ENCODE measurements at regions not wholly inside any gene's neighbourhood (a gene's known extent, or its start where the extent isn't known, plus 50 kb on each side); places are given as distances from the start of the nearest gene placed in this dataset.

DNA sequence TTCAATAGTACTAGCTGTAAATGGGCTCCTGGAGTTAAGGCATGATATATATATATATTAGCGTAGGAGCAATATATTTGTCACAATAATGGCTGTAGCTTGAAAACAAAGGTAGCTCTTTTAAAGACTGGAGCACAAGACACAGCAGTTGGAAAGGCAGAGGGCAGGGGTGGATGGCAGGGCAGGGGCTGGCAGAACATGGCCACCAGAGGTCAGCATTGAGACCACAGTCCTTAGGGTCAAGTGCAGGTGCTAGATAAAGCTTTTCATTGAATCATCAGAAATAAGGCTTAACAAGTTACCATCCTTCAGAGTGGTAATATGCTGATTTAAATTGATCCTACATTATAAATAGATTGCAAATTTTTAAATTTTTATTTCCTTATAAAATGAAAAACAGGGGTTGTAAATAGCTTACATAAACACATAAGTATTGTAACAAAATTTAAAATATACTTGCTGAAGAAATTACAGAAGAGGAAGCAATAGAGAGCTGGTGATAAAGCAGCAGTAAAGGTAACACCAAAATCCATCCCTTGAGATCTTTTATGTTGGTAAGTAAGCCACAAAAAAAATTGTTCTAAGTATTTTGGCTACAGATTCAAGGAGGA is 161.2 kb upstream of the PIEZO2 start:
- DNase-seq (ENCODE audit: low spot score) = peak; percentile 61

DNA sequence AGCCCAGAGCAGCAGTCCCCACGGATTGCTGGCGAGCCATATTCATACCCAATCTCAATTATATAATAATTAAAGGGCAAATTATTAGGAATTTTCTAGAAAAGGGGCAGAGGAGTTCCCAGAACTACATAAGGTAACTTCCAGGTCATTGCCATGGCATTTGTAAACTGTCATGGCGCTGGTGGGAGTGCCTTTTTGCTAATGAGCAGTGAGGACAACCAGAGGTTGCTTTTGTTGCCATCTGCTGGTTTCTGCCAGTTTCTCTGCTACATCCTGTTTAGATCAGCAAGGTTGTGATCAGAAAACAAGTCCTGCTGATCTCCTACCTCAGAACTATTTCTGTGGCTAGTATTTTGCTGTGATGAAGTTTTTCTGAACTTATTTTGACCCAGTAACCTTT is 159.8 kb upstream of the PIEZO2 start:
- no peak for DNase-seq (ENCODE audit: low spot score)

DNA sequence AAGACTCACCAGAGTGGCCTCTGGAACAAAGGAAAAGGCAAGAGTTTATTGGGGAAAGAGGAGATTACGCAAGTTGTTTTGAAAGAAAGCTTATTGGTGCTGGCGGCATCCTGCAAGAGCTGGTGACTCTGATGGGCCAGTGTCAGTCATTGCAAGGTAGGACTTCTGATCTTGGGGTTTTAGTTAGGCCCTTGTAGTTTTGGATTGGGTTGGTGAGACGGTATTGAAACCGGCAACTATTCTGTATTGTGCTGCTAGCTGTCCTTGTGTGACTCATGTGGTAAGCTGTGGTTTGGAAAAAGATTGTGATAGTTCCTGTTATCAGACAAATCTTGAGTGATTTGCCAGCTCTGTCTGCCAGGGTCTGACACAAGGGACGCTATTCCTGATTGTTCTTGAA is 159.1 kb upstream of the PIEZO2 start:
- DNase-seq (ENCODE audit: low spot score) = no peak

DNA sequence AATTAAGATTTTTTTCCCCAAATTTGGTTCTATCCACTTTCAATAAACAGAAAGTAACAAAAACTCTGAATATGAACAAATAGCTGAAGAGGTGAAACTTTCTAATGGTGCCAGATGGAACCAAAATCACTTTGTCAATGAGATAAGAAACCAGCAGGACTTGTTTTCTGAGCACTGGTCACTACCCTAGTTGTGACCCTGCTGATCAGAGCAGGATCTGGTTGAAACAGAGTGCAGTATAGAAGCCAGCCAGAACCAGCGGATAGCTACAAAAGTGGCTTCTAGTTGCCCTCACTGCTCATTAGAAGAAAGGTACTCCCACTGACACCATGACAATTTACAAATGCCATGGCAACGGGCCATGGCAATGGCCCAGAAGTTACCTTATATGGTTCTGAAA is 158.3 kb upstream of the PIEZO2 start:
- no peak for DNase-seq (ENCODE audit: low spot score)

DNA sequence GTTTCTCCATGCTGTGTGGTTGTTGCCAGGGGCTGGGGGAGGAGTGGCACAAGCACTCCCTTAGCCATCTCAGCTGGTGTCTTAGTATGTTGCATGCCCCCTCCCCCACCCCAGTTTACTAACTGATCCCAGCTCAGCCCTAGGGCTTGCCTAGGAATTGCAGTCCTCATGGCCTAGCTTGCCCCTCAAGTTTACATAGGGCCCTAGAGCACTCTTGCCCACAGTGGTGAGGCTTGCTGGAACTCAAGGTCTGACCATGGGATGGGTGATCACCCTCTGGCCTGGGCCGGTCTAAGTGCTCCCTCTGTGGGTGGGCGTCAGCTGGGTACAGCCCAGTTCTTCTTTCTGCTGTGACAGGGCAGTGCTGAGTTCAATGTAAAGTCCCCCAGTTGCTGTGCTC is 156.1 kb upstream of the PIEZO2 start:
- DNase-seq (ENCODE audit: low spot score) = no peak

DNA sequence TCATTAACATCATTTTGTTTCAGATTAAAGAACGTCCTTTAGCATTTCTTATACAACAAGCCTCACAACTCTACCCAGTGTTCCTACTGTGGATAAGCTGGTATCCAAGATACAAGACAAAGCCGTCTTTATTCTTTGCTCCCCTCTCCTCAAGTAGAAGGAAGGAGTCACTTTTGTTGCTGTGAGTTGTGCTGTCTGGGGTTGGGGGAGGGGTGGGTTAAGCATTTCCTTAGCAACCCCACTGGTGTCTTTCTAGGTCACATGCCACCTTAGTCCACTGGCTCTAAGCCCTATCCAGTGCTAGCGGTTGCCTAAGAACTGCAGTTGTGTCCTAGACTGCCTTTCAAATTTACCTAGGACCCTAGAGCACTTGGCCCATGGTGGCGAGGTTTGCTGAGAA is 155.6 kb upstream of the PIEZO2 start:
- DNase-seq (ENCODE audit: low spot score) = no peak

DNA sequence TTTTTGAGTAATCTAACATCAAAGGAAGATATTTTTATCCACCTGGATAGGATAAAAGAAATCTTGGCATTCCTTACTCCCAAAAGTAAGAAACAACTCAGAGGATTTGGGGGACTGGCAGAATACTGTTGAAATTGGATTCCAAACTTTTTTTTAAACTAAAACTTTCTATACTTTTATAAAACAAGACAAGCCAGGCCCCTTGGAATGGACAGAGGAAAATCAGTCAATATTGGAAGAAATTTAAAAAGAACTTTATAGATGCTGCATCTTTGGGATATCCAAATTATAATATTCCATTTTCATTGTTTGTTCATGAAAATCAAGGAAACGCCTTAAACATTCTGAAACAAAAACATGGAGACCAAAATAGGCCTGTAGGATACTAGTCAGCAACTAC is 147.6 kb upstream of the PIEZO2 start:
- no peak for DNase-seq (ENCODE audit: low spot score)

DNA sequence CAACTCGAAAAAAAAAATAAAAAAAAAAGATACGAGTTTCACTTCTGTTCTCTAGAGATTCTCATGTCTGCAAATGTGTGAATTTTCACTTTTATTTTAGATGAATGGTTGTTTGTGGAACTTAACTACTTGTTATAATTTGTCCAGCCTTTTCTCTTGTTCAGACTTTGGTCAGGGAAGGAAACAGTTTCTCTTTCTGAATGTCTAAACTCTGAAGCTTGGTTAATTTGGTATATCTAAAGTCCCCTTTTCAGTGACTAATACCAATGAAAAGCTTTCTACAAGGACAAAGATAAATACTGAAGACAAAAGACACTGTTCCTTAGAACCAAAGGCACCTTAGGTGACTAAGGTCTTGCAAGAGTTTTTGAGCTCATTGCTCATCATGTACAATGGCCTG is 144.4 kb upstream of the PIEZO2 start:
- no peak for DNase-seq (ENCODE audit: low spot score)

DNA sequence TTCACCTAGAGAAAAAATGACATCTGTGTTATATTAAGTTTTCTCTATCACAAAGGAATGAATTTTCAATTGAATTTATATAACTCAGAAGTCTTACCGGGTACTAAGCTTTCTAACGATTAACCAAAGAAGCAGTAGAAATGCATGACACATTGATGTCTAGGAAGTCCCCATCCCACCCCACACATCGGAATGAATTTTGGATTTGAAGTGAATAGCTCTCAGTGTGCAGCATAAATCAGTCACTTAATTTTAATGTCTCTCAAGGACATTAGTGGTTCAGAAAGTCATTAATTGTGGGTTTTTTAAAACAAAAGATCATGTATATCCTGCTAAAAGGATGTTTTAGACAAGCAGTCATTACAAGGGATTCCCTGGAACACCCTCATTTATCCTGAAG is 141.4 kb upstream of the PIEZO2 start:
- no peak for DNase-seq (ENCODE audit: low spot score)

DNA sequence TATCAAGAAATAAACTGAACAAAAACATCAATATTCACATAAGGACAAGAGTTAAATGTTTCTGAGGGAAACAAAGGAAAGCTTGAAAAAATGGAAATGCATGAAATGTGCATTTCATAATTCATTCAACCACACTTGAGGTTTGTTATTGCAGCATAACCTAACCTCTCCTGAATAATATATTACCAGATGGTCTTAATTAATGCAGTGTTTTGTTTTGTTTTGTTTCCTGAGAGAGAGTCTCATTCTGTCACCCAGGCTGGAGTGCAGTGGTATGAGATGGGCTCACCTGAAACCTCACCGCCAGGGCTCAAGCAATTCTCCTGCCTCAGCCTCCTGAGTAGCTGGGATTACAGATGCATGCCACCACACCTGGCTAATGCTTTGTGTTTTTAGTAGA is 139.9 kb upstream of the PIEZO2 start:
- DNase-seq (ENCODE audit: low spot score) = no peak

DNA sequence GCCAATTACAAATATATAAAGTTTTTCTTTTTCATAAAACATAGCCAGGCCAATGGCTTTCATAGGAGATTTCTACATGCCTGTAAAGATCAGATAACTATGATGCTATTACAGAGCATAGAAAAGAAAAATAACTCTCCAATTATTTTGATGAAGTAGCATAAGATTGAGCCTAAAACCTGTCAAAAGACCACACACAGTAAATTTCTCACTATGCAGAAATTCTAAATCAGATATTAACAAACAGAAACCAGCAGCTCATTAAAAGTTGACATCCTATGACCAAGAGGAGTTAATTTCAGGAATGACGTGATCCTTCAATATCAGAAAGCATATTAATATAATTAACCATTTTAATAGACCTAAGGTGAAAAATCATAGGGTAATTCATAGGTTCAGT is 139.0 kb upstream of the PIEZO2 start:
- no peak for DNase-seq (ENCODE audit: low spot score)

DNA sequence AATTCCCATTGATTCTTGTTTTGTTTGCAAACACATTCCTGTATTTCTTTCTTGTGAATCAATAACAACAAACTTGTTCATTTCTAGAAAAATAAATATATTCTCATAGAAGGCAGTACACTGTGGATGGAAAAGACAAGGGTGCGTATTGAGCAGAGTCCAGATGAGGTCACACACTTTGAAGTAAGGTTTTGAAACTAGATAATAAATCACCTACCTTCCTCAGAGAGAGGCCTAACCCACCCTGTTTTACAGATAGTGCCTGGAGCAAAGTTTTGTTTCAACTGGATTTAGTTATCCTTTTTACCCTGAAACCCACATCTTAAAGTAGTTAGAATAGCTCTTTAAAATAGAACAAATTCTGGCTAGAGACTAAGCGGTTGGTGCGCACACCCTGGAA is 137.1 kb upstream of the PIEZO2 start:
- DNase-seq (ENCODE audit: low spot score) = peak; percentile 66

DNA sequence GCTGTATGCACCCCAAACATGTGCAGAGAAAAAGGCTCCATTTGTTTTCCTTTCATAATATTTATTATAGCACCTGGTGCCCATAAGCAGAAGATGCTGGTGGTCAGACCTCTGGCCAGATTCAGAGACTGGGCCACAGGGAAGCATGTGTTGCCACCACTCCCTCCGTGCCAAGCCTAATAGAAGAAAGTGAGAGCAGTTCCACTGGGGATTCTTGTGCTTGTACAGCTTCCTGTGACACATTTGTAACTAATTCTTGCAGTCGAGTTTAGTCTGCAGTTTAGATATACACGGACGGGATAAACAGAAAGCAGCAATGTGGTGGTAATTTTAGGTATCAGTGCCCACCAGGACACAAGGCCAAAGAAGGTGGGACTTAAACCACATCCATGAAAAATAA is 135.4 kb upstream of the PIEZO2 start:
- no peak for DNase-seq (ENCODE audit: low spot score)

DNA sequence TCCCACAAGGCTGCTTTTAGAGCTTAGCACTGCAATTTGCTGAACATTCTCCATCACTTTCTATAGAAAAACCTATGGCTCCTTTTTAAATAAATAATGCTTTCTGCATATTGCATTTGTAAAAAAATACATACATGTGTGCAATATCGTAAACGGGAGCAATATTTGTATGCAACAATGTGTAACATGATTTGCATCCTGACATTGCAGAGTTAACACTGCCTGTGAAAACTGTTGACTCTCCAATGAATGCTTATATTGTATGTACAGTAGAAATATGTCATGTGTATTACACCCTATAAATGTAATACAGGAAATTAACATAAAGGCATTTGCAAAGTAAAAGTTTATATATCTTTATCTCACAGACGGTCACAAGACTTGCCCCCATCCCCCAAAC is 135.0 kb upstream of the PIEZO2 start:
- no peak for DNase-seq (ENCODE audit: low spot score)

DNA sequence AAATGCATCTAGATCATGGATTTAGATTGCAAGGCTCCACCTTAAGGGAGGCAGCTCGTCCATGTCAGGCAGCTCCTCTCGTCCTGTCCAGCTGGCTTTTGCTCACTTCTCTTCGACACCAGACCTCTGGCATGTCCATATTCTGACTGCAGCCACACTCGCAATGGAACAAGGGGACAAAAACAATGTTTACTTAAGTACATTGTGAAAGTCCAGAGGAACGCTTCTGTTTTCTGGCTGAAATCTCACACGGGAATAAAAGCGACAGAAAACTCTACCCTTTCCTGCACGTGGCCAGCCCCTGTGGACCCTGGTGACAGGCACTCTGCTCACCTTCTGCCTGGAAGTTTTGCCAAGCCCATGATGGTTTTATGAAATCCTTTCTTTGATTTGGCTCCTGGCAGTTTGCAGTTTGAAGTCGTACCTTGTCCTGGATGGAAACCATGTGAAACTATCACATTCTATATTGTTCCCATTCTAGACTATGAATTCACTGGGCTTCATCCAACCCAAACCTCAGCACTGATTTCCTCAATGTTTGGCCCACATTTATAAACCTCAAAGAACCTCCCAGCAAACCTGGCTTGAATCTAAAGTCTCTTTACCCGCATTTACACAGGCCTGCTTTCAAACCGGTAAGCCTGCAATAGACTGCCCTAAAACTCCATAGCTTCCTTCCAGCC is 134.3 kb upstream of the PIEZO2 start:
- DNase-seq (ENCODE audit: low spot score) = peak; percentile 49

DNA sequence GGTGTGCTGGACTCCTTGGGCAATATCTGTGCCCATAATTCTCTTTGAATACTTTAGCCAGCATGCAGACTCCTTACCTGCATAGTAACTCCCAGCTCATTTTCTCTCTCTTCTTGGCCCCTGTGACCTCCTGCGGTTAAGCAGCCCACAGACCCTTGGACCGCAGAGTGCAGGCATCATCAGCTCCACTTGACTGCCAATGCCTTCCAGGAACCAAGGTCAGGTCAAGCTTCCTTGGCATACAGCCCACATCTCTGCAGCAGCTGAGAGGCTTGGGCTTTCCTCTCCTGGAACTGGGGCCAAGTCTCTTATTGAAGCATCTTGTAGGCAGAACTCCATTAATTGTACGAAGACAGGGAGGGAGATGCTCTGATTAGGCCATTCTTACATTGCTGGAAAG is 130.1 kb upstream of the PIEZO2 start:
- DNase-seq (ENCODE audit: low spot score) = no peak

DNA sequence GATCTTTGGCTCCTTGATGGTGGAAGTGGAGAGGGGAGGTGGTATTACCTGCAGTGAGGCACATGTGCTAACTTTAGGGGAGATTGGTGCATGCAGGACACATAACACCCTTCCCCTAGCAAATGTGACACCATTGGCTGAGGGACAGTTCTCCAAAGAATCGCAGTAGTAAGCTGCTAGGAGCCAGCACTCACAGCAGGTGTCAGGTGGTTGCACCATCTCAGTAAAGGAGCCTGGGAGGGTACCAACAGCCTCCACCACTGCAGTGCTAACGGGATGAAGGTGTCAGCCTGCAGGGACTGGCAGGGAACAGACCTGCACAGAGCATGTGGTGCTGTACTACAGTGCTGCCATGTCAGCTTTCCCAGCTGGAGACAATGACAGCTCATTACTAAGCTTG is 127.3 kb upstream of the PIEZO2 start:
- DNase-seq (ENCODE audit: low spot score) = no peak

DNA sequence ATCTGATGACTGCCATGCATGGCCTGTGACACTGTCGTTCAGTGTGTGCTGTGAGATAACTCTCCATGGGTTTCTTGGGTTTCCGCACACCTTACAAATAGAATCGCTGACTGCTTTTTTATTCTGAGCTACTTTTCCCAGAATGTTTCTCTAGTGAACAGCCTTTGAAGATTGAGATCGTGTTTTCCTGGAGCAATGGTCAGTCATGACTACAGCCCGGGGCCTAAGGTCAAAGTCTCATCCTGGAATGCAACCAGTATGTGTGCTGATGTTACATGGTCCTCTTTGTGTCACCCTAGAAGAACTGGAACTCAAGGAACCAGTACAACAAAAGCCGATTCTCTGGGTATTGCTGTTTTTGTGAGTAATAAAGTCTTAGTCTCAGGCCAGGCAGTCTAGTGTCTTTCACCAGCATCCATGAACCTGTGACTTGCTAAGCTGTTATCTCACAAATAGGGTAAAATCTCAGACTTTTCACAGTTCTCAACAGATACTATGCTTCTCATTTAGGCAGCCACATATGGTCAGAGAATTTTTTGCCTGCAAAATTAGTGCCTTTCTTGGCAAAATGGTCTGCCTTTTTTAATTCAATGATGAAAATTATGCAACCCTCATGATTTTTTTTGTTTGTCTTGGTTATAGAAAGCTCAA is 124.9 kb upstream of the PIEZO2 start:
- DNase-seq (ENCODE audit: low spot score) = peak; percentile 71

DNA sequence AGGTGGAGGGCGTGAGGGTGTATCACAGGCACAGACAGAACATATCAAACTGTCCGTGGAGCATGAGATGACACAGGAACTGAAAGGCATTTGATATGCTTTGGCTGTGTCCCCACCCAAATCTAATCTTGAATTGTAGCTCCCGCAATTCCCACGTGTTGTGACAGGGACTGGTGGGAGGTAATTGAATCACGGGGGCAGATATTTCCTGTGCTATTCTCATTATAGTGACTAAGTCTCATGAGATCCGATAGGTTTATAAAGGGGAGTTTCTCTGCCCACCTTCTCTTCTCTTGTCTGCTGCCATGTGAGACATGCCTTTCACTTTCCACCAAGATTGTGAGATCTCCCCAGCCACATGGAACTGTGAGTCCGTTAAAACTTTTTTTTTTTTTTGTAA is 123.1 kb upstream of the PIEZO2 start:
- DNase-seq (ENCODE audit: low spot score) = no peak

DNA sequence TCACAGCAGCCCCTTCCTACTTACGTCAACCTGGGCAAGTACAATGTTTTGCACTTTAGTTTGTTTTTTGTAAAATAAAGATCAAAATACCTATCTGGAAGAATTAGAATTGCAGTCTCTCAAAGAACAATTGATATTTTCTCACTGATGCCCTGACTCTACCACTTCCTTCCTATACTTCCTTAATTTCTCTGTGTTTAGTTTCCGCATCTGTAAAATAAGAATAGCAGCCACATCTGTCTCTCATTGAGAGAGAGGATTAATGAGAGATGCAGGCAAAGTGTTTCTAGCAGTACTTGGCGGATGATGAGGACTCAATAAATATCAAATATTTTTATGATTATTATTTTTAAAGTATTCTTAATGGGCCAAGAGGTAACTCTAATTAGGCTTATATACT is 122.6 kb upstream of the PIEZO2 start:
- no peak for DNase-seq (ENCODE audit: low spot score)

DNA sequence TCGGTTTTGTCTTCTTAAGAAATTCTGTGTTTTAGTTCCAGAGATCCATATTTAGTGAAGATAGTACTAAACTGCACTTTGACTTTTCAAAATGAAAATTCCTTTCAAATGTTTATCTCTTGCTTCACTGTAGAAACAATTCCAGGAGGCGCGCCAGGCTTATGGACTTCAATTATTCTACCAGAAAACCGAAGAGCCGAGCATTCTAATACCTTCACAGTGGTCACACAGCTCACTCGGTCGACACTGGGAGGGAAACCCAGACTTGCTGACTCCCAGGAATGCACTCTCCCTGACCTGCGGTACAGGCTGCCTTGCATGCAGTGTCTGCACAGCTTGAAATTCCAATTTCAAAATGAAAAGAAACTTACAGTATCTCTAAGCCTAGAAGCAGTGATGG is 119.9 kb upstream of the PIEZO2 start:
- no peak for DNase-seq (ENCODE audit: low spot score)

DNA sequence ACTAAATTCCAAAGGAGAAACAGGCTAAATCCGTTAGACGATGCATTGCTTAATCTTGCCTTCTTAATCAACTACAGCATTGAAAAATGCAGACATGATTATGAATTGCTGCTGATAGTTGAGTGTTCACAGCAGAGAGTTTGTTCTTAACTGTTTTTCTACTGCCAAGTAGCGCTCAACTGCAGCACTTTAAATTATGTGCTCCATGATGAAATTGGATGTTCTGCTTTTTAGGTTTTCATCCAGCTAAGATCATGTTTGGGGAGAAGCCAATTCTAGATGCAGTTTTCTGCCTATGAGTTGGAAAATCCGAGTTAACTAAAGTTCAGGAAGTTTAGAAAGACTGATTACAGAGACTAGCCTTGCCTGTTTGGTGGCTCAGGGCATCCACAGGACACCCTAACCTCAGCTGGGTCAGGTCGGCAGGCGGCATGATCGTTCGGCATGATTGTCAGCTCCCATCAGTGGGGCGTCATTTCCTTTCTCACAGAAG is 119.4 kb upstream of the PIEZO2 start:
- DNase-seq (ENCODE audit: low spot score) = no peak

DNA sequence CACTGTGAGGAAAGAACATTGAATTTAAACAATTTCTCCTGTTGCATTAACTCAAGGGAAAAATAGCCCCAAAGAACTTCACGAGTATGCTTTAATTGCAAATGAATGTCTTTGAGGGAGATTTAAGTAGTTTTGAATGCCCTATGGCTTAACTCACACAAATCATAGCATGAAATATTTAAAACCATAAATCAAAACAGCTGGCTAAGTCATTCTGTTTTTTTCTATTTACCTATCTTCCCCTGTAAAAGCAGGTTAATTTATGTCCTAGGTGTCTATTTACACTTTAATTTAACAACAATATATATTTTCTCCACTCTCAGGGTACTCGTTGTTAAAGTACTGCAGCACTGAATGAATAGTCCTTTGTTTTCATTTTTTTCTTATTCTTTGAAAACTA is 118.8 kb upstream of the PIEZO2 start:
- no peak for DNase-seq (ENCODE audit: low spot score)
